ENCODE measurements at regions not wholly inside any gene's neighbourhood (a gene's known extent, or its start where the extent isn't known, plus 50 kb on each side); places are given as distances from the start of the nearest gene placed in this dataset.

DNA sequence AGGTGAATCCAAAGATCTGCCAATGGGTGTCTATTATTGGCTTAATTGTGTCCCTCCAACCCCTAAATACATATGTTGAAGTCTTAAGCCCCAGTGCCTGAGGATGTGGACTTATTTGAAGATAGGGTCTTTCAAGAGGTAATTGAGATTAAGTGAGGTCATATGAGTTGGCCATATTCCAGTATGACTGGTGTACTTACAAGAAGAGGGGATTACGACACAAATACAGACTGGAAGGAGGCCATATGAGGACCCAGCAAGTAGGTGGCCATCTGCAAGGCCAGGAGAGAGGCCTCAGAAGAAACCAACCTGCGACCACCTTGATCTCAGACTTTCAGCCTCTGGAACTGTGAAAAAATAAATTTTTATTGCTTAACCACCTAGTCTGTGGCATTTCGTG lies 121.1 kb upstream of the FN1 start:
- DNase-seq = no peak
- no peaks in the 10 kb centered on the region for H3K9me3 ChIP-seq
- no peaks in the 10 kb centered on the region for H3K27me3 ChIP-seq (ENCODE audit: insufficient read depth in 3 of 3, low read length in 2 of 3)
- ATAC-seq = no peak
- no peak overlapping the region for H3K27ac ChIP-seq
- H3K4me1 ChIP-seq = no peaks in the 10 kb centered on the region
- WGBS, 3 donors = 56 to 66% (median 64%) methylated on average over 3 of the region's 3 CpGs
- H3K36me3 ChIP-seq (ENCODE audit: insufficient read depth in 1 of 2, low read depth in 1 of 2) = no peaks in the 10 kb centered on the region
- no peak overlapping the region for H3K4me3 ChIP-seq
- TF ChIP-seq CTCF (IDR thresholded peaks at IDR 0.05) = no peak
- intact Hi-C loops (cut with DNase I) = no loop called here

DNA sequence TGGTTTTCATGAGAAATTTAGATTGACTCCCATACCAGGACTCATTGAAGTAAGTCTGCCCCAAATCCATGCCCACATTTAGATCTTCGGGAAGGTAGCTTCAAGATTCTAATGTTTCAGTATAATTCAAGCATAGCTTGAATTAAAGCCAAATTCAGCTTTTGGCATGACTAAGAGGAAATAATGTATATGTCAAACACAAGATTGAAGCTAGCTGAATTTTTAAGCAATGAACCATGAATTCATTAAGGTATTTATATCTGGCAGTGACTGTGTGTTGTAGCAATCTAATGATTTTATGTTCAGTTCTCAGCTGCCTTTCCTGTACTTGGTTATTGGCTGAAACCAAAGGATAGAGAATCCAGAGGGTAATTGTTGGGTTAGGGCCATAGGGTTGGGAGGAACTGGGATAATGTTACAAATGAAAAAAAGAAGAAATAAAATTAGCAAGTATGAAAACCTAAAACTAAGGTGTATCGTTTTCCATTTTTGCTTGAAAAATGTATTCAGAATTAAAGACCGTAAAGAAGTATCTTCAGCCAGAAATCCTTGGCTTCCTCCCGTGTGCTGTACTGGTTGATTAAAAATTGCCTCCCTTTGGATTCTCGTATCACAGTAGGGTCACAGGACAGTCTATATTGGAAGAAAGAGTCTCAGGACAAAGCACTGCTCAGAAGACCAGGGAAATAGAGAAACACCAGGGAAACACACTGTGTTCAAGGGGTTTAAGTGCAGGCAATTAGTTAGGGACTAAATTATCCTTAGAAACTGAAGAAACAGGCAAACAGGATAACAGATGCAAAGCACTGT lies 119.0 kb upstream of the FN1 start:
- Histone ChIP-seq H3K4me1 (no peaks in the 10 kb centered on the region), H3K9me3 (no peaks in the 10 kb centered on the region), H3K36me3 (ENCODE audit: insufficient read depth in 1 of 2, low read depth in 1 of 2) (no peaks in the 10 kb centered on the region), H3K27me3 (ENCODE audit: insufficient read depth in 3 of 3, low read length in 2 of 3) (no peaks in the 10 kb centered on the region), H3K4me3 (no peak overlapping the region), H3K27ac (no peak overlapping the region)
- 27 to 37% (median 28%) methylated on average over 5 of the region's 5 CpGs for WGBS, 3 donors
- TF ChIP-seq CTCF (IDR thresholded peaks at IDR 0.05) = no peak
- intact Hi-C loops (cut with DNase I) = no loop called here
- no peak for DNase-seq
- no peak for ATAC-seq

GRCh38 chr2:215553946-215554345 lies 118.1 kb upstream of the FN1 start:
- Histone ChIP-seq H3K27me3 (ENCODE audit: insufficient read depth in 3 of 3, low read length in 2 of 3) (no peaks in the 10 kb centered on the region), H3K9me3 (no peaks in the 10 kb centered on the region), H3K4me3 (no peak overlapping the region), H3K27ac (no peak overlapping the region), H3K36me3 (ENCODE audit: insufficient read depth in 1 of 2, low read depth in 1 of 2) (no peaks in the 10 kb centered on the region), H3K4me1 (no peaks in the 10 kb centered on the region)
- intact Hi-C loops (cut with DNase I) = no loop called here
- ATAC-seq (no peak), DNase-seq (no peak)
- TF ChIP-seq CTCF (IDR thresholded peaks at IDR 0.05) = no peak
- 95 to 97% (median 96%) methylated on average over 3 of the region's 3 CpGs for WGBS, 3 donors

DNA sequence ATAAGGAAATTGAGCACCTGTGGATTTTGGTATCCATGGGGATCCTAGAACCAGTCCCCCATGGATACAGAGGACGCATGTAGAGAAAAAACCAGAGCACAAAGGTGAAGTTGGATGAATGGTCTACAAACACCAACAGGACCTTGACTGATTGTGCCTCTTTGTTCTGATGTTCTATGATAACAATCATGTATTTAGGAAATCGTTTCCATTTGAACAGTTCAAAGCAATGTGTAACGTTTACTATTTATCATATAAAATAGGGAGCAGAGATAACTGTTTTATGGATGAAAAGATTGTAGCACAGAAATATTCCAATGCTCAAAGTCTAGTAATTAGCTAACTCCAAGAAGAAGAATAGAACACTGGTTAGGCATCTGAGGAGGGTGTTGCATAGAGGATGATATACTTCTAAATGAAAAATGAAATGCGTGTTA lies 116.3 kb upstream of the FN1 start:
- H3K9me3 ChIP-seq = no peaks in the 10 kb centered on the region
- no peaks in the 10 kb centered on the region for H3K36me3 ChIP-seq (ENCODE audit: insufficient read depth in 1 of 2, low read depth in 1 of 2)
- no peaks in the 10 kb centered on the region for H3K4me1 ChIP-seq
- no peak for DNase-seq
- intact Hi-C loops (cut with DNase I) = no loop called here
- H3K27ac ChIP-seq = no peak overlapping the region
- TF ChIP-seq CTCF (IDR thresholded peaks at IDR 0.05) = no peak
- WGBS, 3 donors = 91 to 92% (median 92%) methylated on average over 4 of the region's 4 CpGs
- no peaks in the 10 kb centered on the region for H3K27me3 ChIP-seq (ENCODE audit: insufficient read depth in 3 of 3, low read length in 2 of 3)
- no peak overlapping the region for H3K4me3 ChIP-seq
- ATAC-seq = no peak

GRCh38 chr2:215550331-215550730 lies 114.5 kb upstream of the FN1 start:
- H3K27me3 ChIP-seq (ENCODE audit: insufficient read depth in 3 of 3, low read length in 2 of 3) = no peaks in the 10 kb centered on the region
- no peaks in the 10 kb centered on the region for H3K36me3 ChIP-seq (ENCODE audit: insufficient read depth in 1 of 2, low read depth in 1 of 2)
- intact Hi-C loops (cut with DNase I) = no loop called here
- TF ChIP-seq CTCF (IDR thresholded peaks at IDR 0.05) = no peak
- no peaks in the 10 kb centered on the region for H3K9me3 ChIP-seq
- no peak for ATAC-seq
- no peaks in the 10 kb centered on the region for H3K4me1 ChIP-seq
- 47 to 55% (median 53%) methylated on average over 2 of the region's 2 CpGs for whole genome bisulfite sequencing, 3 donors
- H3K27ac ChIP-seq = no peak overlapping the region
- H3K4me3 ChIP-seq = no peak overlapping the region
- DNase-seq = no peak

Measured in psoas muscle (tissue), 7 donors.